ENCODE measurements at regions not wholly inside any gene's neighbourhood (a gene's known extent, or its start where the extent isn't known, plus 50 kb on each side); places are given as distances from the start of the nearest gene placed in this dataset.

DNA sequence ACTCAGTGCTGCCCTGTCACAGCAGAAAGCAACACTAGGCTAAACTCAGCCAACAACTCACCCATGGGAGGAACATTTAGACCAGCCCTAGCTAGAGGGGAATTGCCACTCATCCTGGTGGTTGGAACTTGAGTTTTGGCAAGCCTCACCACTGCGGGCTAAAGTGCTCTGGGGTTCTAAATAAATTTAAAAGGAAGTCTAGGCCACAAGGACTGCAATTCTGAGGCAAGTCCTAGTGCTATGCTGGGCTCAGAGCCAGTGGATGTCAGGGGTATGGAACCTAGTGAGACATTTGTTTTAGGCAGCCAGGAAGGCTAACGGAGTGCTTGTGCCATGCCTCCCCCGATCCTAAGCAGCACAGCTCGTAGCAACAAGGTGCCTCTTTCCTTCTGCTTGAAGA lies 78.0 kb downstream of the RGS13 start:
- no peak for DNase-seq

DNA sequence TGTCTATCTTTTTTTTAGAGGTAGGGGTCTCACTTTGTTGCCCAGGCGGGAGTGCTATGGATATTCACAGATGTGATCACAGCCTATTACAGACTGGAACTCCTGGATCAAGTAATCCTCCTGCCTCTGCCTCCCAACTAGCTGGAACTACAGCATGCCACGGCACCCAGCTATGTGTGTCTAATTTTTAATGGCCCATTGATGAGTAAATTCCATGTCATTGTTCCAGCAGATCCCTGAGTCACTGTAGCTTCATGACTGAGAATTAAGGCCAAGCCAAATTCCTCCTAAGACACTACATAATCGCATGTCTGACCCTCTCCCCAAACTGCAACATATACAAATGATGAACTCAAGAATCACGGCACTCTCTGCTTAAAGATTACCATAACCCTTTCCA lies 84.2 kb upstream of the RGS2 start:
- peak; percentile 75 for DNase-seq

DNA sequence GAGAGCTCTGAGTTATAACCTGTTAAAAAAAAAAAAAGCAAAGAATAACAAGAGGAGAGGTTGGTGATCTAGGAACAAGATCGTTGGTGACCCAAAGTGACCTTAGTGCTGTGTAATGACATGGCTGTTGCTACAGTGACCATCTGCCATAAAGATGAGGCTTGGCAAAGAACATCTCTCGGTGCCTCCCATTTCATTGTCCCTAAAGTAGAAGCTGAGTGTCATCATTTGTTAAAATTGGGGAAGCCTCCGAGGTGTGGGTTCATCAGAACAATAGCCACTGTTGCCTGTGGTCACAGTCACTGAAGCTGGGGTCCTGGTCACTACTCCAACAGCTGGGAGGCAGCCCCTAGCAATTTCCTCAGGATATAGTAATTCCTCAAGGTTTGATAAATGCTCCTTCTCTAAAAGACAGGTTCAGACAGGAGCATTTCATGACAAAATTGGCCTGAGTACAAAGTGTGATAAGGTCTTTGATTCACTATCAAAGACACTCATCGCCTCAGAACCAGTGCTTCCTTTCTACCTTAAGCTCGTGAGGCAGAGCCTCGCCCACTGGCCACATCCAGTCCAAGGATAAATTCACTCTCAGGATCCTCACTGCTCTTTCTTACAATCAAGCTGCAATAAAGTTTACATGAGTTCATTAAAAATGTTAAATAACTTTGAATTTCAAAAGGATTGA lies 81.9 kb upstream of the RGS2 start:
- no peak for DNase-seq

DNA sequence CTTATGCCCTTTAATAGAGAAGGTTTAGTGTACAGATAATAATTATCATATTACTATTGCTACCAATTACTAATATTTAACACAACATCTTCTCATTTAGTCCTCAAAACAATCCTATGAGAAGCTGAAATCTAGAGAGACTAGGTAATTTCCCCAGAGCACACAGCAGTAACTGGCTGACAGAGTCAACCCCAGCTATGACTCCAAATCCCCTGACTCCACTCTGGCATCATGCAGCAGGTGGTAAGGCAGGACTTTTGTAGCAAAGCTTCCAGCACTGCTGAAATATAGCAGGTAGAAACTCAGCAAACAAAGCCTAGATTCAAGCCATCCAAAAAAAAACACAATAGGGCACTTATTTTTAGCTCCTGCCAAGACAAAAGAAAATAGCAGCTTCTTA lies 79.3 kb upstream of the RGS2 start:
- DNase-seq, result no peak

DNA sequence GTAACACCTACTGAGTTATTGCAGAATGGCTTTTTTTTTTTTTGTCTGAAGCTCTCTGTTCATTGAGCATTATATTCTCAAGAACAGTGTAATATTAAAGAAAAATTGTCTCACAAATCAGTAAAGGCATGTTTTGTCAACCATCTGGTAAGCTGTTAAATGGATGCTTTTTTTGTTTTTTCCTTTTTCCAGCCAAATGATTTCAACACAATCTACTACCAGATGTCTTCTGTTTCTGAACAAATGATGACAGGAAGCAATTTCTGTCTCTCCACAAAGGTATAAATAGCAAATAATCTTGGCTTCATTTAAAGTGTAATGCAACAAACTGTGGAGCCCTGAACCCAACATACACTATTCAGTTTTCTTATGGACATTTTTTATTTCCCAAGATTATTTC lies 78.6 kb upstream of the RGS2 start:
- DNase-seq, result peak; percentile 34

DNA sequence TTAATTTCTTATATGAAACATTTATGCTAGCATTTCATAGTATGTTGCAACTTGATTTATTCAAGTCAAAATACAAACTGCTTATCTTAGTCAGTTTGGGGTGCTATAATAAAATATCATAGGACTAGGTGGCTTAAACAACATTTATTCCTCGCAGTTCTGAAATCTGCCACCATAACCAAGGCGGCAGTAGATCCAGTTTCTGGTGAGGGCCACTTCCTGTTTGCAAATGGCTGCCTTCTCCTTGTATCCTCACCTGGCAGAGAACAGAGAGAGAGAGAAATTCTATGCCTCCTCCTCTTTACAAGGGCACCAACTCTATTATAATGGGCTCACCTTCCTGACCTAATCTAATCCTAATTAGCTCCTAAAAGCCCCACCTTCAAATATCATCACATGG lies 76.1 kb upstream of the RGS2 start:
- no peak for DNase-seq

DNA sequence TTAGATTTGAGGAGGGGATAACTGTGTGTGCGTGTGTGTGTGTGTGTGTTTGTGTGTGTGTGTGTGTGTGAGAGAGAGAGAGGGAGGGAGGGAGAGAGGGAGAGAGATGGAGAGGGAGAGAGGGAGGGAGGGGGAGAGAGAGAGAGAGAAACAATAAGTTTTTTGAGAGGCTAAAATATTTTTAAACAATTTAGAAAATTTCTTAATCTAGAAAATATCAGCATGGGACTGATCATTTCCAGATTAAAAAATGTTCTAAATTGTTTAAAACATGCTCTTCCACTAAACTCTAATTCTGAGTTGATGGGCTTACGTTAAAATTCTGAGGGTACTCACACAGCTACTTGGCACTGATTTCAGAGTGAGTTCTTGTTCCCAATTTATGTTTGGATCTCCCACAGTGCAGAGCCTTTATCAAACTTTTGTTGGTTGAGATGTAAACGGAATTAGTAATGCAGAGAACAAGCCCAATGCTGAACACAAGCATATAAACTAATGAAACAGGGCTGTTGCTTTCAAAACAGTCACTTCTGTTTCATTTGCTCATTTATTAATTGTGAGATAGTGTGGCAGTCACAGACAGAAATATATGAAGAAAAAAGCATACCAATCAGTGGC lies 73.4 kb upstream of the RGS2 start:
- no peak for DNase-seq

DNA sequence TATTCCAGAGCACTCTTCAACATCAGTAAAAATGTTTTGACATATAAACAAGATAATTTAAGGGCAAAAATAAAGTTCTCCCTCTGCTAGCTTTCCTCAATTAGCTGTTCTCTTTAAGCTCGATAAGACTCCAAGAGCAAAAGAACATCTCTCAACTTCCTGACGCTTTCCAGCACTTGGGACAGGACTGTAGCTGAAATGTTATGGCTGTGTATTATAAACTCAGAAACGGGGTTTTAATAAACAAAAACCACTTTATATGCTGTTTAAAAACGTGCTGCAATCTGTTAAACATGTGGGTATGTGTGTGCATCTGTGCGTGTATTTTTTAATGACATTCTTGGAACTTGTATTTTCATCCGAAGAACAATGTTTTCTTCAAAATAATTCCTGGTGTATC lies 71.5 kb upstream of the RGS2 start:
- no peak for DNase-seq

DNA sequence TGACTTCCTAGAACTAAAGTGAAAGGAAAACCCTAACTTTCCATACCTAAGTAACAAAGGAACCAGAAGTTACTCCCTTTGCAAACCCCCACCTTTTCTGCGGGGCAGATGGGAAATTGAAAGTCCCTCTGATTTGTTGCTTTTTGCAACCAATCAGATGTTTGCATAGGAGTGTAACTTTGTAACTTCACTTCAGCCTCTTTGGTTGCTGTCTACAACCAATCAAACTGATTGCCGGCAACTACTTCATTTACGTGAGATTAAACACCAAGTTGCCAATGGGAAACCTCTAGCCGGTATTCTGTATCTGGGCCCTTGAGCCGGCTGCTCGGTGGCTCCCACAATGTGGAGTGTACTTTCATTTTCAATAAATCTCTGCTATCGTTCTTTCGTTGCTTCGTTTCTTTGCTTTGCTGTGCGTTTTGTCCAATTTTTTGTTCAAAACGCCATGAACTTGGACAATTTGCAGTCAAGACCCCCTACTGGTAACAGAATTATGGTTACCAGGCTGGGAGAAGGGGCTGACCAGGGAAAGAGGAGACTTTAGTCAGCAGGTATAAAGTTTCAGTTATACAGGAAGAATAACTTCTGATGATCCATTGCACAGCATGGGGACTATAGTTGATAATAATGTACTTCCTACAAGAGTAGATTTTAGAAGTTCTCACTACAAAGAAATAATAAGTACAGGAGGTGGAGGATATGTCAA lies 69.2 kb upstream of the RGS2 start:
- DNase-seq, result no peak

DNA sequence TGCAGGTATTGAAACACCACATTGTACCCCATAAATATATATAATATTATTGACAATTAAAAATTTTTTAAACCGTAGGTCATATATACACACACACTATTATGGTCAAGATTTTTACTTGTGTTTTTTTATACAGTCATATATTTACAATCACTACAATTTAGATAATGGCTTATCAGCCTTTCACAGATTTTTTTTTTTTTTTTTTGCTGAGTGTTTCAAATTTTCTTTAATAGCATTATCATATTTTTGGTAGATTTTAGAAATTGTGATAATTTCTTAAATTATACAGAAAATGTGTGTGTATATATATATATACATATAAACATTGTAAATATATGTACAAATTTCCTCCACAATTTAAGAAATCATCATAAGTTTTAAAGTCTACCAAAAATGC lies 68.6 kb upstream of the RGS2 start:
- no peak for DNase-seq

DNA sequence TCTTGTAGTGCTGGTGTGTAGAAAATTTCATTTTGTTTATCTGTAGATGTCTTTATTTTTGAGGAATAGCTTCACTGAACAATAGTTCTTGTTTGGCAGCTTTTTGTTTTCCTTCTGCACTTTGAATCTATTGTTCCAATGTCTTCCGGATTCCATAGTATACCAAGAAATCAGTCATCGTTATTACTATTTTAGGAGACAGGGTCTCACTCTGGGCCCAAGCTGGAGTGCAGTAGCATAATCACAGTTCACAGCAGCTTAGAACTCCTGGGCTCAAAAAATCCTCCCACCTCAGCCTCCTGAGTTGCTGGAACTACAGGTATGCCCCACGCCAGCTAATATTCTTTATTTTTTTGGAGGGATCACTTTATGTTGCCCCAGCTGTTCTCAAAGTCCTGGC lies 67.7 kb upstream of the RGS2 start:
- no peak for DNase-seq

DNA sequence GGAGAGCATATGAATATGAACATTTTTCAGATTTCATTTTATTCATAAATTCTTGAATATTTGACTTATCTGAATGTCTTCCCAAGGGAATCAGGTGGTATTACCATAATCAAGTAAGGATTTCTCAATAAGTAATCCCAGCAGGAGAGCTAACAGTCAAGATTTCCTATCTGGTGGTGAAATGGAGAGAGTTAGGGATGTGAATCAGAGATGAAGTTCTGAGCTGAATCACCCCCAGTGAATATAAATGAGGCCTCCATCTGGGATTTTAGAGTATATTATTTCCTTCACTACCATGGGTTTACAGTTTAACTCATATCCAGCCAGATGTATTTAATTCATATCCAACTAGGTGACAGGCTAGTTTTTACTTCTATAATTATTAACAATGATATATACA lies 61.5 kb upstream of the RGS2 start:
- peak; percentile 83 for DNase-seq

DNA sequence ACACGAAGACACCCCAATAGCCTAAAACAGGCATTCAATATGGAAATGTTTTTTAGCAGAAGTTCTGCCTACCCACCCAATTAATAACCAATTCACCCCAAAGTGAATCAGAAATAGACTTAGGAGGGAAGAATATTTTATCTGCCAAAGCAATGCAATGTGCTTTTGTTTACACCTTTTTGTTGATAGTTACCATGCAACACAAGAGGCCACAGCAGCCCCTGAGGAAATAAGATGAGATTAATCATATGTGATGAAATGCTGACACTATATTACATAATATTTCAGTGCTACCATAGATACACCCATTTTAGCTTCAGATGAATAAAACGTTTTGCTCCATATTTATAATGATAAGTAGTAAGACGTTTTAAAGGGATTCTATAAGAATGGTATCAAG lies 60.9 kb upstream of the RGS2 start:
- DNase-seq, result peak; percentile 28

DNA sequence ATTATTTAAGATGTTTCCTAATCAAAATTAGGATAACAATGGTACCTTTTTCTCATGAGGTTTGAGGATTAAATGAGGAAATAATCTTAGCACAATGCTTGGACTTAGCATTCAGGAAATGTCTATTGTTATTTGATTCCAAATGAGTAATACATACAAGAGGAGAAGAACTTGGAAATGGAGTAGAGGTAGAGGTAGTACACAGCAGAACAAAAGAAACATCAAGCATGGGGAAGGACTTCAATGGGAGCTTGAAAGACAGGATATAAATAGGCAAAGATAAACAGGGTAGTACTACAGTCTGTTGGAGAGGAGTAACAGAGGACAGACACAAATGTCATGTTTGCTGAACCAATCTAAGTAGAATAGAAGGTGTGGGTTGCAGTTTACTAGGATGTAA lies 59.5 kb upstream of the RGS2 start:
- DNase-seq, result no peak

DNA sequence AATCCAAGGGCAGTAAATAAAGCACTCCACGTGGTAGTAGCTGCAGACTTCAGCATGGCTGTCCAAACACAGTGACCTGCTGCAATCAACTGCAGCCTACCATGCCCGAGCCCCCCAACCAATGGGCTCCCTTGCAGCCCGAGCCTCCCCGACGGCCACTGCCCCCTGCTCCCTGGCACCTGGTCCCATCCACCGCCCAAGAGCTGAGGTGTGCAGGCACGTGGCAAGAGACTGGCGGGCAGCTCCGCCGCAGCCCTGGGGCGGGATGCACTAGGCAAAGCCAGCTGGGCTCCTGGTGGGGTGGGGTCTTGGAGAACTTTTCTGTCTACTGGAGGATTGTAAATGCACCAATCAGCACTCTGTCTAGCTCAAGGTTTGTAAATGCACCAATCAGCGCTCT lies 57.6 kb upstream of the RGS2 start:
- no peak for DNase-seq

DNA sequence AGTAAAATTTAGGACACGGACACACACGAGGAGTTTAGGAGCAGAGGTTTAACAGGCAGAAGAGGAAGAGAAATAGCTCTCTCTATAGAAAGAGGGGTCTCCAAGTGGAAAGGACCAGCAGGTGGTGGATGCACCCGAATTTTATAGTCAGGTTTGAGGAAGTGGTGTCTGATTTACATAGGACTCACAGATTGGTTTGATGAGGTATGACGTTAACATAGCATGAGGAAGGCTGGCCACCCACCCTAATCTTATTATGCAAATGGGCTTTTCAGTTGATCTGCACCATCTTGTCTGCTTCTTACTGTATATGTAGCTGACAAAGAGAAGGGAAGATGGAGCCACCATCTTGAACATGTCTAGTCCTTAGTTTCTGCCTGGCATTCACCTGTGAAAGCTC lies 52.5 kb upstream of the RGS2 start:
- DNase-seq, result no peak

DNA sequence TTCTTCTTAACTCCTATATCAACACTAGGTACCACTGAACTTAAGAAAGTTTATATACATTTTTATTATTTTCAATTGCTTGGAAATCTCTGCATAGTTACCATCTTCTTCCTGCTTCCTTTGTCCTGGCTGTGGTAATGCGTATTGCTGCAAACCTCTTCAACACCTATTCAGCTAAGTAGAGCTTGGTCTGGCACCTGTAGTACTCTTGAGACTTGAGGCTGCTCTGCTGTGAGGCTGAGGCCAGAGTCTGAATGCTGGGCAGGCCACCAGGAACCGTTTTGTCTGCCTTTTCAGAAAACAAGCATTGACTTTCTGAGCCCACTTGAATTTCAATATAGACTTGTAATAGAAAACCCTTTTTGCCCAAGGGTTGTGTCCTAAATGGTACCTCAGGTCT lies 52.0 kb upstream of the RGS2 start:
- DNase-seq, result no peak

DNA sequence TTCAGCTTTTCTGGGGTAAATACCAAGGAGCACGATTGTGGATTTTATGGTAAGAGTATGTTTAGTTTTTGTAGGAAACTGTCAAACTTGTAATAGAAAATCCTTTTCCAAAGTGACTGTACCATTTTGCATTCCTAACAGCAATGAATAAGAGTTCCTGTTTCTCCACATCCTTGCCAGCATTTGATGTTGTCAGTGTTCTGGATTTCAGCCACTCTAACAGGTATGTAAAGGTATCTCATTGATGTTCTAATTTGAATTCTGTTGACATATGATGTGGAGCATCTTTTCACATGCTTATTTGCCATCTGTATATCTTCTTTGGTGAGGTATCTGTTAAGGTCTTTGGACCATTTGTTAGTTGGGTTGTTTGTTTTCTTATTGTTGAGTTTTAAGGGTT lies 50.3 kb upstream of the RGS2 start:
- no peak for DNase-seq

All from fibroblast of upper back skin (primary cell).